ENCODE measurements at regions not wholly inside any gene's neighbourhood (a gene's known extent, or its start where the extent isn't known, plus 50 kb on each side); places are given as distances from the start of the nearest gene placed in this dataset.

- H3K4me1 Mint-ChIP-seq = no peaks in the 10 kb centered on the region
- no peaks in the 10 kb centered on the region for H3K27me3 Mint-ChIP-seq
- H3K27ac Mint-ChIP-seq = no peak overlapping the region
- H3K36me3 Mint-ChIP-seq = no peaks in the 10 kb centered on the region
- H3K9me3 Mint-ChIP-seq = peaks cover 15% of the 10 kb centered on the region
- DNase-seq = no peak
- no peak overlapping the region for H3K4me3 Mint-ChIP-seq
These were observed 1395.5 kb downstream of the PLA2G4A start for GRCh38 chr1:188224263-188224662.

GRCh38 chr1:188225975-188226374 lies 1397.2 kb downstream of the PLA2G4A start:
- Mint-ChIP-seq H3K27me3 (no peaks in the 10 kb centered on the region), H3K4me3 (no peak overlapping the region), H3K27ac (no peak overlapping the region), H3K36me3 (no peaks in the 10 kb centered on the region), H3K4me1 (no peaks in the 10 kb centered on the region), H3K9me3 (peaks cover 15% of the 10 kb centered on the region)
- DNase-seq = no peak

GRCh38 chr1:188228623-188229022 lies 1399.9 kb downstream of the PLA2G4A start:
- Mint-ChIP-seq H3K27ac (no peak overlapping the region), H3K4me3 (no peak overlapping the region), H3K4me1 (no peaks in the 10 kb centered on the region), H3K27me3 (no peaks in the 10 kb centered on the region), H3K36me3 (no peaks in the 10 kb centered on the region), H3K9me3 (peaks cover 14% of the 10 kb centered on the region)
- no peak for DNase-seq

GRCh38 chr1:188237573-188238348 lies 1409.0 kb downstream of the PLA2G4A start:
- Mint-ChIP-seq H3K27ac (no peak overlapping the region), H3K4me3 (no peak overlapping the region), H3K4me1 (no peaks in the 10 kb centered on the region), H3K27me3 (no peaks in the 10 kb centered on the region), H3K36me3 (no peaks in the 10 kb centered on the region), H3K9me3 (peaks cover 1% of the 10 kb centered on the region)
- no peak for DNase-seq

- Mint-ChIP-seq H3K36me3 (no peaks in the 10 kb centered on the region), H3K4me3 (no peak overlapping the region), H3K9me3 (peaks cover 1% of the 10 kb centered on the region), H3K27ac (no peak overlapping the region), H3K4me1 (no peaks in the 10 kb centered on the region), H3K27me3 (no peaks in the 10 kb centered on the region)
- DNase-seq = no peak
These were observed 1412.1 kb downstream of the PLA2G4A start for GRCh38 chr1:188240772-188241406.

- H3K4me3 Mint-ChIP-seq = no peak overlapping the region
These were observed 1412.9 kb downstream of the PLA2G4A start for GRCh38 chr1:188241629-188242028.

GRCh38 chr1:188243456-188243855 lies 1414.7 kb downstream of the PLA2G4A start:
- H3K27me3 Mint-ChIP-seq = no peaks in the 10 kb centered on the region
- no peak overlapping the region for H3K27ac Mint-ChIP-seq
- no peak overlapping the region for H3K4me3 Mint-ChIP-seq
- DNase-seq = no peak
- H3K9me3 Mint-ChIP-seq = no peaks in the 10 kb centered on the region
- H3K4me1 Mint-ChIP-seq = no peaks in the 10 kb centered on the region
- no peaks in the 10 kb centered on the region for H3K36me3 Mint-ChIP-seq

More at GRCh38 chr1:188241629-188242028, 1412.9 kb downstream of the PLA2G4A start:
- H3K4me1 Mint-ChIP-seq = no peaks in the 10 kb centered on the region
- H3K27ac Mint-ChIP-seq = no peak overlapping the region
- peaks cover 1% of the 10 kb centered on the region for H3K9me3 Mint-ChIP-seq
- DNase-seq = no peak
- H3K36me3 Mint-ChIP-seq = no peaks in the 10 kb centered on the region
- no peaks in the 10 kb centered on the region for H3K27me3 Mint-ChIP-seq

GRCh38 chr1:188244681-188245080 lies 1415.9 kb downstream of the PLA2G4A start:
- no peaks in the 10 kb centered on the region for H3K36me3 Mint-ChIP-seq
- no peak for DNase-seq
- no peak overlapping the region for H3K27ac Mint-ChIP-seq
- no peaks in the 10 kb centered on the region for H3K9me3 Mint-ChIP-seq
- no peak overlapping the region for H3K4me3 Mint-ChIP-seq
- no peaks in the 10 kb centered on the region for H3K27me3 Mint-ChIP-seq
- H3K4me1 Mint-ChIP-seq = no peaks in the 10 kb centered on the region

- Mint-ChIP-seq H3K27me3 (no peaks in the 10 kb centered on the region), H3K4me1 (no peaks in the 10 kb centered on the region), H3K27ac (no peak overlapping the region), H3K9me3 (no peaks in the 10 kb centered on the region), H3K4me3 (no peak overlapping the region), H3K36me3 (no peaks in the 10 kb centered on the region)
- no peak for DNase-seq
These were observed 1418.5 kb downstream of the PLA2G4A start for GRCh38 chr1:188247255-188247654.

GRCh38 chr1:188249811-188250210 lies 1421.1 kb downstream of the PLA2G4A start:
- H3K27me3 Mint-ChIP-seq = no peaks in the 10 kb centered on the region
- H3K9me3 Mint-ChIP-seq = peaks cover 2% of the 10 kb centered on the region
- no peak overlapping the region for H3K27ac Mint-ChIP-seq
- H3K4me3 Mint-ChIP-seq = no peak overlapping the region
- no peaks in the 10 kb centered on the region for H3K36me3 Mint-ChIP-seq
- H3K4me1 Mint-ChIP-seq = no peaks in the 10 kb centered on the region
- DNase-seq = no peak

- DNase-seq = no peak
- Mint-ChIP-seq H3K4me1 (no peaks in the 10 kb centered on the region), H3K9me3 (peaks cover 2% of the 10 kb centered on the region), H3K36me3 (no peaks in the 10 kb centered on the region), H3K27ac (no peak overlapping the region), H3K27me3 (no peaks in the 10 kb centered on the region), H3K4me3 (no peak overlapping the region)
These were observed 1422.3 kb downstream of the PLA2G4A start for GRCh38 chr1:188251036-188251435.

GRCh38 chr1:188261849-188262248 lies 1433.1 kb downstream of the PLA2G4A start:
- Mint-ChIP-seq H3K27me3 (no peaks in the 10 kb centered on the region), H3K27ac (no peak overlapping the region), H3K4me3 (no peak overlapping the region), H3K36me3 (no peaks in the 10 kb centered on the region), H3K9me3 (peaks cover 19% of the 10 kb centered on the region), H3K4me1 (no peaks in the 10 kb centered on the region)
- no peak for DNase-seq

- Mint-ChIP-seq H3K36me3 (no peaks in the 10 kb centered on the region), H3K4me1 (no peaks in the 10 kb centered on the region), H3K9me3 (peaks cover 4% of the 10 kb centered on the region), H3K4me3 (no peak overlapping the region), H3K27ac (no peak overlapping the region), H3K27me3 (no peaks in the 10 kb centered on the region)
- no peak for DNase-seq
These were observed 1441.2 kb downstream of the PLA2G4A start for GRCh38 chr1:188269956-188270355.

- H3K36me3 Mint-ChIP-seq = no peaks in the 10 kb centered on the region
- no peaks in the 10 kb centered on the region for H3K27me3 Mint-ChIP-seq
These were observed 1441.7 kb downstream of the PLA2G4A start for GRCh38 chr1:188270497-188270896.

GRCh38 chr1:188277771-188278170 lies 1449.0 kb downstream of the PLA2G4A start:
- Mint-ChIP-seq H3K4me1 (no peaks in the 10 kb centered on the region), H3K9me3 (peaks cover 3% of the 10 kb centered on the region), H3K27ac (no peak overlapping the region), H3K27me3 (no peaks in the 10 kb centered on the region), H3K4me3 (no peak overlapping the region), H3K36me3 (no peaks in the 10 kb centered on the region)
- no peak for DNase-seq

More at GRCh38 chr1:188270497-188270896, 1441.7 kb downstream of the PLA2G4A start:
- peaks cover 4% of the 10 kb centered on the region for H3K9me3 Mint-ChIP-seq
- DNase-seq = no peak
- H3K27ac Mint-ChIP-seq = no peak overlapping the region
- no peak overlapping the region for H3K4me3 Mint-ChIP-seq
- no peaks in the 10 kb centered on the region for H3K4me1 Mint-ChIP-seq

GRCh38 chr1:188281921-188282320 lies 1453.2 kb downstream of the PLA2G4A start:
- H3K4me3 Mint-ChIP-seq = no peak overlapping the region

More at GRCh38 chr1:188281921-188282320, 1453.2 kb downstream of the PLA2G4A start:
- Mint-ChIP-seq H3K27me3 (no peaks in the 10 kb centered on the region), H3K4me1 (no peaks in the 10 kb centered on the region), H3K27ac (no peak overlapping the region), H3K36me3 (no peaks in the 10 kb centered on the region), H3K9me3 (peaks cover 3% of the 10 kb centered on the region)
- no peak for DNase-seq

All from activated naive CD8-positive, alpha-beta T cell treated with anti-CD3 and anti-CD28 coated beads for 36 hours (primary cell).